A549 (cell line): ENCODE measurements at regions not wholly inside any gene's neighbourhood (a gene's known extent, or its start where the extent isn't known, plus 50 kb on each side); places are given as distances from the start of the nearest gene placed in this dataset.

ENCODE experiments used
- EP300 ChIP-seq, 2 experiments: fragments of >200 bp; sonication (Bioruptor Twin); formaldehyde crosslinking; IDR thresholded peaks; 2 replicates in 1 of 2; 3 replicates in 1 of 2; pipeline ENCODE4 v1.6.1; 2016 to 2017
- JUN ChIP-seq, 2 experiments: fragments of >200 bp; sonication (Bioruptor Twin); formaldehyde crosslinking; IDR thresholded peaks; 2 replicates in 1 of 2; 3 replicates in 1 of 2; pipeline ENCODE4 v1.6.1; 2016 to 2017
- MAFK ChIP-seq: fragments of 450-650 bp; IDR thresholded peaks from 2 replicates; pipeline ENCODE4 v1.6.1; 2014; ENCODE audit not compliant: partially characterized antibody
- MYC ChIP-seq: IDR thresholded peaks from 2 replicates; pipeline ENCODE4 v1.6.1; 2012; ENCODE audit warnings: mild to moderate bottlenecking, inconsistent platforms, low read length, improper control_type of control experiment, borderline replicate concordance
- POLR2A ChIP-seq: IDR thresholded peaks from 2 replicates; pipeline ENCODE4 v1.6.1; 2012; ENCODE audit warnings: mild to moderate bottlenecking, low read length
- ZC3H11A ChIP-seq: fragments of 450-650 bp; IDR thresholded peaks from 2 replicates; pipeline ENCODE4 v1.6.1; 2014; ENCODE audit warnings: antibody characterized with exemption, mild to moderate bottlenecking
- TF ChIP-seq, protein P1 (sequence below): fragments of 200-600 bp; sonication (generic); IDR thresholded peaks from 2 replicates; pipeline ENCODE4 v1.6.1; 2016; ENCODE audit warnings: antibody characterized with exemption, mild to moderate bottlenecking, moderate library complexity
- TF ChIP-seq, protein P2 (sequence below): fragments of >200 bp; sonication (Bioruptor Twin); formaldehyde crosslinking; IDR thresholded peaks from 3 replicates; pipeline ENCODE4 v1.5.1; 2016
- TF ChIP-seq, protein P3 (sequence below): fragments of 450-650 bp; IDR thresholded peaks from 2 replicates; pipeline ENCODE4 v1.6.1; 2014; ENCODE audit warnings: antibody characterized with exemption

DNA sequence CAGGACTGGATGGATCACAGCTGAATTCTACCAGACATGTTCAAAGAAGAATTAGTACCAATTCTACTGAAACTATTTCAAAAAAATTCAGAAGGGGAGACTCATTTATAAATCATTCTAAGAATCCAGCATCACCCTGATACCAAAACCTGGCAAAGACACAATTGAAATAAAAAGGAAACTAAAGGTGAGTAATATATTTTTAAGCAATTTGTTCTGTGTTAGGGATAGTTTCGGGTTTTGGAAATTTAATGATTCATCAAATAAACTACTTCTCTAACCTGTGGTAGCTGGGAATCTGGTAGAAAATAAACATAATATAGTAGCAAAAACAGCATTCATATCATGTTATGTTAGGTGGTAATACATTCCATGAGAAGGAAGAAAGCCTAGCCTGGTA is 662.2 kb upstream of the BOD1L1 start:
- TF ChIP-seq EP300 (IDR thresholded peaks at IDR 0.05) (no peak), POLR2A (no peak), JUN (IDR thresholded peaks at IDR 0.05) (no peak), ZC3H11A (no peak), MAFK (no peak), MYC (no peak)
- TF ChIP-seq, protein P1, sequence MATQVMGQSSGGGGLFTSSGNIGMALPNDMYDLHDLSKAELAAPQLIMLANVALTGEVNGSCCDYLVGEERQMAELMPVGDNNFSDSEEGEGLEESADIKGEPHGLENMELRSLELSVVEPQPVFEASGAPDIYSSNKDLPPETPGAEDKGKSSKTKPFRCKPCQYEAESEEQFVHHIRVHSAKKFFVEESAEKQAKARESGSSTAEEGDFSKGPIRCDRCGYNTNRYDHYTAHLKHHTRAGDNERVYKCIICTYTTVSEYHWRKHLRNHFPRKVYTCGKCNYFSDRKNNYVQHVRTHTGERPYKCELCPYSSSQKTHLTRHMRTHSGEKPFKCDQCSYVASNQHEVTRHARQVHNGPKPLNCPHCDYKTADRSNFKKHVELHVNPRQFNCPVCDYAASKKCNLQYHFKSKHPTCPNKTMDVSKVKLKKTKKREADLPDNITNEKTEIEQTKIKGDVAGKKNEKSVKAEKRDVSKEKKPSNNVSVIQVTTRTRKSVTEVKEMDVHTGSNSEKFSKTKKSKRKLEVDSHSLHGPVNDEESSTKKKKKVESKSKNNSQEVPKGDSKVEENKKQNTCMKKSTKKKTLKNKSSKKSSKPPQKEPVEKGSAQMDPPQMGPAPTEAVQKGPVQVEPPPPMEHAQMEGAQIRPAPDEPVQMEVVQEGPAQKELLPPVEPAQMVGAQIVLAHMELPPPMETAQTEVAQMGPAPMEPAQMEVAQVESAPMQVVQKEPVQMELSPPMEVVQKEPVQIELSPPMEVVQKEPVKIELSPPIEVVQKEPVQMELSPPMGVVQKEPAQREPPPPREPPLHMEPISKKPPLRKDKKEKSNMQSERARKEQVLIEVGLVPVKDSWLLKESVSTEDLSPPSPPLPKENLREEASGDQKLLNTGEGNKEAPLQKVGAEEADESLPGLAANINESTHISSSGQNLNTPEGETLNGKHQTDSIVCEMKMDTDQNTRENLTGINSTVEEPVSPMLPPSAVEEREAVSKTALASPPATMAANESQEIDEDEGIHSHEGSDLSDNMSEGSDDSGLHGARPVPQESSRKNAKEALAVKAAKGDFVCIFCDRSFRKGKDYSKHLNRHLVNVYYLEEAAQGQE = no peak
- TF ChIP-seq, protein P2, sequence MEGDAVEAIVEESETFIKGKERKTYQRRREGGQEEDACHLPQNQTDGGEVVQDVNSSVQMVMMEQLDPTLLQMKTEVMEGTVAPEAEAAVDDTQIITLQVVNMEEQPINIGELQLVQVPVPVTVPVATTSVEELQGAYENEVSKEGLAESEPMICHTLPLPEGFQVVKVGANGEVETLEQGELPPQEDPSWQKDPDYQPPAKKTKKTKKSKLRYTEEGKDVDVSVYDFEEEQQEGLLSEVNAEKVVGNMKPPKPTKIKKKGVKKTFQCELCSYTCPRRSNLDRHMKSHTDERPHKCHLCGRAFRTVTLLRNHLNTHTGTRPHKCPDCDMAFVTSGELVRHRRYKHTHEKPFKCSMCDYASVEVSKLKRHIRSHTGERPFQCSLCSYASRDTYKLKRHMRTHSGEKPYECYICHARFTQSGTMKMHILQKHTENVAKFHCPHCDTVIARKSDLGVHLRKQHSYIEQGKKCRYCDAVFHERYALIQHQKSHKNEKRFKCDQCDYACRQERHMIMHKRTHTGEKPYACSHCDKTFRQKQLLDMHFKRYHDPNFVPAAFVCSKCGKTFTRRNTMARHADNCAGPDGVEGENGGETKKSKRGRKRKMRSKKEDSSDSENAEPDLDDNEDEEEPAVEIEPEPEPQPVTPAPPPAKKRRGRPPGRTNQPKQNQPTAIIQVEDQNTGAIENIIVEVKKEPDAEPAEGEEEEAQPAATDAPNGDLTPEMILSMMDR = no peak
- TF ChIP-seq, protein P3, sequence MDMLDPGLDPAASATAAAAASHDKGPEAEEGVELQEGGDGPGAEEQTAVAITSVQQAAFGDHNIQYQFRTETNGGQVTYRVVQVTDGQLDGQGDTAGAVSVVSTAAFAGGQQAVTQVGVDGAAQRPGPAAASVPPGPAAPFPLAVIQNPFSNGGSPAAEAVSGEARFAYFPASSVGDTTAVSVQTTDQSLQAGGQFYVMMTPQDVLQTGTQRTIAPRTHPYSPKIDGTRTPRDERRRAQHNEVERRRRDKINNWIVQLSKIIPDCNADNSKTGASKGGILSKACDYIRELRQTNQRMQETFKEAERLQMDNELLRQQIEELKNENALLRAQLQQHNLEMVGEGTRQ = no peak
